ENCODE measurements at regions not wholly inside any gene's neighbourhood (a gene's known extent, or its start where the extent isn't known, plus 50 kb on each side); places are given as distances from the start of the nearest gene placed in this dataset.

- TF ChIP-seq EZH2phosphoT487 (IDR thresholded peaks at IDR 0.05; ENCODE audit: borderline replicate concordance, low read length) (no peak), CTCF (IDR thresholded peaks at IDR 0.05; ENCODE audit: low read depth, low read length, poor library complexity, severe bottlenecking) (no peak)
These were observed 589.9 kb downstream of the TAFA4 start for GRCh38 chr3:68342426-68342825.

GRCh38 chr3:68336042-68336441 is 596.3 kb downstream of the TAFA4 start:
- Histone ChIP-seq H3K27me3 (ENCODE audit: control insufficient read depth, low read length) (no peaks in the 10 kb centered on the region), H3K9me2 (replicated peaks; ENCODE audit: control insufficient read depth, low read length) (no peaks in the 10 kb centered on the region; the same call in 1 of the 2 replicates), H3F3A (ENCODE audit: control insufficient read depth, insufficient read depth) (no peaks in the 10 kb centered on the region), H3K9me3 (ENCODE audit: control insufficient read depth, insufficient read depth, low read length) (no peaks in the 10 kb centered on the region), H3K4me3 (ENCODE audit: low read length) (no peak overlapping the region), H3K36me3 (ENCODE audit: control insufficient read depth, low read length) (no peaks in the 10 kb centered on the region), H3K27ac (ENCODE audit: low read depth, low read length) (no peak overlapping the region), H3K4me1 (ENCODE audit: control insufficient read depth, low read length) (no peaks in the 10 kb centered on the region), H4K20me1 (ENCODE audit: control insufficient read depth, insufficient read depth, low read depth, low read length) (no peaks in the 10 kb centered on the region), H3K4me2 (ENCODE audit: low read length) (no peak overlapping the region), H3K79me2 (ENCODE audit: control insufficient read depth, low read length) (no peaks in the 10 kb centered on the region)
- TF ChIP-seq CTCF (IDR thresholded peaks at IDR 0.05; ENCODE audit: low read depth, low read length, poor library complexity, severe bottlenecking) (no peak), EZH2phosphoT487 (IDR thresholded peaks at IDR 0.05; ENCODE audit: borderline replicate concordance, low read length) (no peak)

More at GRCh38 chr3:68342426-68342825, 589.9 kb downstream of the TAFA4 start:
- Histone ChIP-seq H3K9me3 (ENCODE audit: control insufficient read depth, insufficient read depth, low read length) (no peaks in the 10 kb centered on the region), H3K4me2 (ENCODE audit: low read length) (no peak overlapping the region), H3K36me3 (ENCODE audit: control insufficient read depth, low read length) (no peaks in the 10 kb centered on the region), H3K27me3 (ENCODE audit: control insufficient read depth, low read length) (no peaks in the 10 kb centered on the region), H3K4me3 (ENCODE audit: low read length) (no peak overlapping the region), H3K79me2 (ENCODE audit: control insufficient read depth, low read length) (no peaks in the 10 kb centered on the region), H3K4me1 (ENCODE audit: control insufficient read depth, low read length) (no peaks in the 10 kb centered on the region), H4K20me1 (ENCODE audit: control insufficient read depth, insufficient read depth, low read depth, low read length) (no peaks in the 10 kb centered on the region), H3K27ac (ENCODE audit: low read depth, low read length) (no peak overlapping the region), H3K9me2 (replicated peaks; ENCODE audit: control insufficient read depth, low read length) (no peaks in the 10 kb centered on the region; the same call in 1 of the 2 replicates), H3F3A (ENCODE audit: control insufficient read depth, insufficient read depth) (no peaks in the 10 kb centered on the region)

- TF ChIP-seq EZH2phosphoT487 (IDR thresholded peaks at IDR 0.05; ENCODE audit: borderline replicate concordance, low read length): no peak
- no peak for TF ChIP-seq CTCF (IDR thresholded peaks at IDR 0.05; ENCODE audit: low read depth, low read length, poor library complexity, severe bottlenecking)
- Histone ChIP-seq H3K36me3 (ENCODE audit: control insufficient read depth, low read length) (no peaks in the 10 kb centered on the region), H3K4me2 (ENCODE audit: low read length) (no peak overlapping the region), H3K27ac (ENCODE audit: low read depth, low read length) (no peak overlapping the region), H3F3A (ENCODE audit: control insufficient read depth, insufficient read depth) (no peaks in the 10 kb centered on the region), H3K79me2 (ENCODE audit: control insufficient read depth, low read length) (no peaks in the 10 kb centered on the region), H3K9me2 (replicated peaks; ENCODE audit: control insufficient read depth, low read length) (no peaks in the 10 kb centered on the region; the same call in 1 of the 2 replicates), H4K20me1 (ENCODE audit: control insufficient read depth, insufficient read depth, low read depth, low read length) (no peaks in the 10 kb centered on the region), H3K9me3 (ENCODE audit: control insufficient read depth, insufficient read depth, low read length) (no peaks in the 10 kb centered on the region), H3K4me1 (ENCODE audit: control insufficient read depth, low read length) (no peaks in the 10 kb centered on the region), H3K4me3 (ENCODE audit: low read length) (no peak overlapping the region), H3K27me3 (ENCODE audit: control insufficient read depth, low read length) (no peaks in the 10 kb centered on the region)
These were observed 597.9 kb downstream of the TAFA4 start for GRCh38 chr3:68334367-68334986.
